HG02943 (cell line): ENCODE measurements at regions not wholly inside any gene's neighbourhood (a gene's known extent, or its start where the extent isn't known, plus 50 kb on each side); places are given as distances from the start of the nearest gene placed in this dataset.
A peak's percentile ranks its signal among the peaks of the same experiment; 100 is the strongest.

Source experiments
- ATAC-seq: cut with Tn5 transposase; IDR thresholded peaks from one replicate; pipeline ENCODE4 v1.9.1; 2021; ENCODE audit warnings: mild to moderate bottlenecking, low read depth, moderate library complexity; ENCODE audit not compliant: unreplicated experiment

DNA sequence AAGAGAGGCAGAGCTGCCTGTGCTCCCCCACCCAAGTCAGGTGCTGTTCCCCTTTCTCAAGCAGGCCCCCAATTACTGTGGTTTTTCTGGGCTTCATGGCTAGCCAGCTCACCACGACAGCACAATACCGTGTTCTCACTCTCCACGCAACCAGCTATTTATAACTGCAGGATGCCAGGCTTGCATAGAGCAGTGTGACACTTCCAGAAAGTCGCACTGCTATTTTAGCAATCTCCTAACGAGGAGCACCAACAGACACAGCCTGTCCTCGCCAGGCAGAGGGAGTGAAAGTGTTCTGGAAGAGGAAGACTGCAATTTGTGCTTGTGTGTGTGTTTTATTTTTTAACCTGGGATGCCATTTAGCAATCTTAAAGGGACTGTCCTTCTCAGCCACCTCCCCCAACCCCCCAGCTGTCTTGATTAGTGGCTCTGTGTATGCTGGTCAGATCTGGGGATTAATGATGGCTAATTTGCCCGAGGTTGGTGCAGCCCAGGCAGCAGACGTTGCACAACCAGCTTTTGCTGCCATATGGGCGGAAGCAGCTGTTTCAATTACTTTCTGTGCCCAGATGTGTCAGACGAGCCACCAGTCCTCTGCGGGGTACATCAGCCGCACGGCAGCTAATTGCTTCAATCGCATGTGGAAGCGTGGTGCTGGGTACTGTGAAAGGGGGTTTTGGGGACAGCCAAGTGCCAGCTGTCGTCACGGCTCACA, 268.0 kb upstream of the ARRDC4 start:
- ATAC-seq: no peak

DNA sequence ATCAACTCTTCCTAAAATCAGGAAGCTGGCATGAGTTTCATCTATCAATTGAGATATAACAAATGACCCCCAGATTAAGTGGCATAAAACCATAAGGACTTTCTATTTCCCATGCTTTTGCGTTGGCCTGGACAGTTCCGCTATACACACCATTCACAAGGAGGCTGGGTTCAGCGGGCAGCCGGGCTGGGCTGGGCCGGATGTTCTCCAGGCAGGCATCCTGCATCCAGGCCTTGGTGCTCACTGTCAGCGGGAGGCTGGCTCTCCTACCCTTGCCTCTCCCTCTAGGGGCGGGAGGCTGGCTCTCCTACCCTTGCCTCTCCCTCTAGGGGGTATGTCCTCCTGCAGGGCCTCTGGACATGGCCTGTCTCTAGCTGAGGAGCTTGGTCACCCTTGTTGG, 266.0 kb upstream of the ARRDC4 start:
- no peak for ATAC-seq

DNA sequence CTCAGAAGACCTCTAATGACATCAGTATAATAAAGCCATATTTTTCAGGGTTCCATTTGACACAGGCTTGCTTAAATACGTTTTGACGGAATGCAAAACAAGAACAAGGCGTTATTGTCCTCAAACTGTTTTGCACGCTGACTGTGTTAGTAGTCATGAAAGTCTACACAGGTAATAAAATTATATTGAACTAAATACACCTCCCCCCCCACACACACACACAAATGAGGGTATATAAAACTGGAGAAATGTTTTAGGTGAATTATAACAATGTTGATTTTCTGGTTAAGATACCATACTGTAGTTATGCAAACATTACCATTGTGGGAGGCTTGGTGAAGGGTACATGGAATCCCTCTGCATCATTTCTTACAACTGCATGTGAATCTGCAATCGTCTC, 257.1 kb upstream of the ARRDC4 start:
- ATAC-seq: no peak

DNA sequence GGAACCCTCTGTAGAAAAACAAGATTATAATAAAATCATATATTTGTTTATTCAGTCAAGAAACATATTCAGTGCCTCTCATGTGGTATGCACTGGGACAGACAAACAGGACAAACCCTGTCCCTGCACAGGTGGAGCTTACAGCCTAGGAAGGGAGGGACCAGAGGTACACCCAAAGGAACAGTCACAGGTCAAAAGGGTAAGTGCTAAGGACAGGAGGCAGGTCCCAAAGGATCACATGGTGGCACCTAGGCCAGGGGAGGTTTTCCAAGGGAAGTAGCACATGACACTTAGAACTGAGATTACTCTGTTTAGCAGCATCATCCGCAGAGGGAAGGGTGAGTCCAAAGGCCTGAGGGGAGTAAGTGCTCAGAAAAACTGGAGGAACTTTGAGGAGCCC, 254.4 kb upstream of the ARRDC4 start:
- ATAC-seq: no peak

DNA sequence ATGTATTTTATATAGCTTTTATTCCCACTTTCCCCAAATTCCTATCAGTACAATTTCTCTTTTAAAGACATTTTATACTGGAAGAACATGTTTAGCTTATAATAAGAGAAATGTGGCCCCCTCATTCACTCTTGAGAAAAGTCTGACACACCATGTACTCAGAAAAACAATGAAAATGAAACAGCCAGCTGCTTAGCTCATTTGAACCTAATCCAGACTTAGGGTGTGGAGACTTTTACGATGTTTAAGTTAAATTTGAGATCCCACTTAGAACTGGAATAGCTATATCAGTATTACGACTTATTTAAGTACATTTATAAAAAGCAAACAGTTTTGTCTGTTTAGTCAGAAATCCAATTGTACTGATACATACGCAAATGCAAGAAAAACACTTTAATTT, 252.3 kb upstream of the ARRDC4 start:
- no peak for ATAC-seq

DNA sequence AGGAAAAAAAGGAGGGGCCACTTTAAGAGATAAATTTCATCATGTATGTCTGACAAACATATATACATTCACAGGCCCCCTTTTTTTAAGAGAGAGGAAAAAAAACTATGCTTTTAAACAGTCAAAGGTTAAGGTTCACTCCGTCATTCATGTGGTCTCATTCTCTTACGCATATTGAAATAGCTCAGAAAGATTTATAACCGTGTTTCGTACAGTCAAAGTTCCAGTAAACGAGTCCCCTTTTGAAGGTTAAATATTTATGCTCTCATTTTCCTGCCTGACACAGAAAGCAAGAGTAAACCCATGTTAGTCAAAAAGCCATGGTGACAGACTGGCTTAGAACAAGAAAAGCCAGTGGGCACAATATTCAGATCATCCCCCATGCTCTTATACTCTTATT, 248.0 kb upstream of the ARRDC4 start:
- no peak for ATAC-seq

DNA sequence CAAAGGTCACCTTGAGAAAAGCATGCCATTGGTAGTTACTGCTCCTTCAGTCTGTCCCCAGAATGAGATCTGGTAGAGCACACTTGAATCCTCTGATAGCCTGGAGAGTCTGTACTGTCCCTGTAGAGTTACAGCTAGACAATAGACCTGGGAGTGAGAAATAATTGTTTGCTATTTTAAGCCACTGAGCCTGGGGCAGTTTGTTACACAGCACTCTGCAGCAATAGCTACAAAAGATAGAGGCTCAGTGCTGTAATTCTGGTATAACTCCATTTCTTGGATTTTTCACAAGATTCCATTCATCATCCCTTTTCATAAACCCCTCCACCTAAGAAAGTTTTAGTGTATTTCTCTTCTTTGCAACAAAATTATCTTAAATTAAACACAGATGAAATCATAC, 242.7 kb upstream of the ARRDC4 start:
- no peak for ATAC-seq

DNA sequence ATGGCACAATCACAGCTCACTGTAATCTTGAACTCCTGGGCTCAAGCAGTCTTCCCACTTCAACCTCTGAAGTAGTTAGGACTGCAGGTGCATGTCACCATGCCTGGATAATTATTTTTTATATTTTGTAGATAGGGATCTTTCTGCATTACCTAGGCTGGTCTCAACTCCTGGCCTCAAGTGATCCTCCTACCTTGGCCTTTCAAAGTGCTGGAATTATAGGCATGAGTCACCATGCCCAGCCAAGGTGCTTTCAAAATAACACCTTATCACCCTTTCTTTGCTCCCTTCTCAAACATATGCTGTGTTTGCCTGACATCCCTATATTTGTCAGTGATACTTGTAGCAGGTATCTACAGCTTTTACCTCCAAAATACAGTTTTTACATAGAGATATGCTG, 242.0 kb upstream of the ARRDC4 start:
- ATAC-seq: no peak

DNA sequence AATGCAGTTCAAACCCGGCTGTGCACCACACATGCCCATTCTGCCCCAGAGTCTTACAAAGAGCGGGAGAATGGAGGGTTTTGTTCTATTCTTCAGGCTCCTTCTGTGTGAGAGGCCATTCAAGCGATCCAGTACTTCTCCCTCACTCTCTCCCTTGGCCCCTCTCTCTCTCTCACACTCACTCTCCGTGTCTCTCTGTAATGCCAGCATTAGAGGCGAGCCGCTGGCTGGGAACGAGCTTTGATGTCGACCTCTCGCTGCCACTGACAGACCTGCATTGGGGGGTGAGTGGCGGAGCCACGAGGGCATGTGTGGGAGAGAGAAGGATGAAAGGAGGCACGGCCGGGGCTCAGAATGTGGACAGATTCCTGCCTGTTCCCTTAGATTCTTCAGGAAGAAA, 231.7 kb upstream of the ARRDC4 start:
- ATAC-seq: no peak

DNA sequence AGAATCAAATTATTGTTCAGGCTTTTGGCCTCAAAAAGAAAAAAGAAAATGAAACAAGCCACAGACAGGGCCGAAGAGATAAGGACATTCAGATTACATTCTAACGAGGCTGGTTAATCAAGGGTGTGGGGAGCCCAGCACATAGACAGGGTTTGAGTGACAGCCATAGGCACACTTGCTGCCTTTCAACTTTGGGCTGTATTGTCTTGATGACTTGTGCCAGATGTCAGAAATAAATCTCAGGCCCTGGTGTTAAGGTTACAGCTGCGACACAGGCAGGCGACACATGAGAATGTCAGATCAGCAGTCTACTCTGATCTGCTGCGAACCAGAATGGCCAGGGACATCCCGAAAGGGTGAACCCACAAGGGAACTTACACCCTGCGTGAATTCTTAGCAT, 231.2 kb upstream of the ARRDC4 start:
- no peak for ATAC-seq

DNA sequence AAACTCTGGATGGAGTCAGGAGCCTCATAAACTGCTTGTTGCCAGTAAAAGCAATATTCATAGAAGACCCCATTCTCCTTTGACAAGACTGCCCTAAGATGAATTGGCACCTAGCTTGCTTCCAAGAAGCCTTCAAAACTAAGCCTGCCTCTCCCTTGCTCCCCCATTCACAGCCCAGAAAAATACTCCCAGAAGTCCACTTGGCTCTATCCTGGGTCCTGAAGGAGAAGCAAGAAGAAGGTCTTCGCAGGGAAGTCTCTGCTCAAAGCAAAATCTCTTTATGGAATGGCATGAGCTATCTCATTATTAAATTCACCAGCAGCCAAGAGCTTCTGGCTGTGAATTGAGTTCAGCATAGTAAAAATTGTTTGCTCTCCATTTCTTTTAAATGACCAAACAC, 230.2 kb upstream of the ARRDC4 start:
- no peak for ATAC-seq

DNA sequence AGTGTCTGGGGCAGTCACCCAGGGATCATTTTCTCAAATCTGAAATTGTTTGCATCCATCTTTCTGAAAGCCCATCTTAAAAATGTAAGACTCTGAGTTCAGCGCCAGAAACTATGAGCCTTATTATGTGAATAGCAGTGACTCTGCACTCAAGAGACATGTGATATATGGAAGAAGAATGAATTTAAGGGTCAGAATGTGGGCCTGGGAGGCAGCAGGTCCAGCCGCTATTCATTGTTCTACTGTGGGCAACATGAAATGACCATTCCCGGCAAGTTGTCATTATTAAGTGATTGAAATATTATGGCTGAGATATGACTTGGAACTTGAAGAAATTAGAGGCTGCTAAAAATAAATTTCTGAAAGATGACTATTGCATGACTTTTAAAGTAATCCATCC, 228.6 kb upstream of the ARRDC4 start:
- no peak for ATAC-seq

DNA sequence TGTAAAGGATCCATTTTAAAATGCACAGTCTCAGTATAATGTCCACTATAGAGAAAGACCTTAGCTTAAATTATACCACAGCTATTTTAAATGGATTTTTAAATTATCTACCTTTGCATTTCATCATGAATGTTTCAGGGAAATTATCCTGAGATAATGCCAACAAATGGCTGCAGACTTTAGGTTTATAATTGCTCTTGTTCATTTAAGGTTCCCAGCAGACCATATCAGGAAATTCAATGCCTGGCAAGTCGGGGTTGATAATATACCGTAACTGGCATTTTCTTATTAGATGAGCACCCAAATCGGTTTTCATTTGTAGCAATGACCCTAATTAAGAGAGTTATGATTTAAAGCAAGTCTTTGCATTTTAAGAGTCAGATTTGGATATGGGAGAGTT, 227.1 kb upstream of the ARRDC4 start:
- ATAC-seq: no peak

DNA sequence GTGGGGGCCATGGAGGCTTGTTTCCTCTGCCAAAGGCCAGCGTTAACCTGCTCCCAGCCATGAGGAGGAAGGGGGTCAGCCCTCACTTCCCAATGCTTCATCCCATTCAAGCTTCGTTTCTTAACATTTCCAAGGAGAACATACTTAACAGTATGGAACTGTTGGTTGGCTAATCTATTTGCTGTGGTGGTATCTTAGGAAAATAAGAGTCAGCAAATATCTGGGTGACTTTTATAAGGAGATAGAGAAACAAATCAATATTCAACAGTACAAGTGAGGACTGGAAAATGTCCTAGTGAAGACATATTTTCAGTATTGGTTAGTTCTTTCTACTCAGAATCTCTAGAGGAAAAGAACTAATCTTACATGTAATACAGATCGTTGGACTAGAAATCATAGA, 223.8 kb upstream of the ARRDC4 start:
- ATAC-seq: no peak

DNA sequence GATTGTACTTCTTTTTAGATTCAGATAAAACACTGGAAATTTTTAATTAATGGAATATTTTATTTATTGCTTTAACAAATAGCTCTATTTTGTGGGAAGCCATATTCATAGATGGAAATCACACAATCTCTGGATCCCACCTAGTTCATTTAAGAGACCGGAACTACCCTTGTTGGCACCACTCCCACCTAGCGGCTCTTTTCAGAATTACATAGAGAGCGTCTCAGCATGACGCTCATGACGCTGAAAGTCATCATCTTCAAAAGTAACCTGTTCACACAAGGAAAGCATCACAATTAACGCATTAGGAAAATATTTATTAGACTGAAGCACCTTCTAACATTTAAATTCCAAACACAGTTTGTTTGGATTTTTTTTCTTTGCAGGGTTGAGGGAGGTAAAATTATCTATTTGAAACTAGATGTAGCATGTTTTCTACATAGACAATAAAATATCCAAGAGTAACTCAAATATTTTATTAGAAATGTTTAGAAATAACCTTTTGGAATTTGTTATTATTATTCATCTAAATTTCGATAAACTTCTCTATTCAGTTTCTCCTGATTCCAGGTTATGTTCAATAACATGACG, 214.9 kb upstream of the ARRDC4 start:
- ATAC-seq: peak; percentile 83

DNA sequence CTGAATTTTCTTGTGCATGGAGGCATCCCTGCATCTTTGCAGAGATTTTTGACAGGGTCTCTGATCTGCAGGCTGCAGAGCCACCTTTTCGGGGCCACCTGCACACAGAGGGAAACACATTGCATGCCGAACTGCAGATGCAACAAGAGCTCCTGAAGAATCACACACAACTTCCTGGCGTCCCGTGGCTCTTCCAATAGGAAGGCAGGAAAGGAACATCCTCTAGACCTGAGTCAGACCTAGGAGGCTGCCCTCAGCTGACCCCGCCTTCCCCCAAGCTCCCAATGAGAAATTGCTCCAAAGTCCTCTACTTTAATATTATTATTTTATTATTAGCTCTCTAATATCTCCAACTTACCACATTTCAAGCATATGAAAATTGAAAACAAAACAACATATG, 213.2 kb upstream of the ARRDC4 start:
- ATAC-seq: no peak

DNA sequence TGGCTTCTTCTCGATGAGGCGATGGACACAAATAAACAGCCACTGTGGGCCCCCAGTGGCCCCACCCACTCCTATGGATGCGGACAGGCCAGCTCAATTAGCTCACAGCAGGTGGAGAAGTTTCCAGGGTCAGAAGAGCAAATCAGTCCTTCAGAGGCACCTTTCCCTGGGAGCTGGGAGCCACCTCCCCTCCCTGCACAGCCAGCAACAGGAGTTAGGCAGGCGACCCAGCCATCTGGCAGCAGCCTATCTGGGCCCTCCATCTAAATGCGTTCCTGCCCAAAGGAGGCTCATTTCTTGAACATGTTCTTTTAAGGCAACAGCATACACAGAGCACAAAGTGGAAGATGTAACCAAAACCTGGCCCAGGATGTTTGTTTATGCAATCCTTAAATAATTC, 211.9 kb upstream of the ARRDC4 start:
- no peak for ATAC-seq

DNA sequence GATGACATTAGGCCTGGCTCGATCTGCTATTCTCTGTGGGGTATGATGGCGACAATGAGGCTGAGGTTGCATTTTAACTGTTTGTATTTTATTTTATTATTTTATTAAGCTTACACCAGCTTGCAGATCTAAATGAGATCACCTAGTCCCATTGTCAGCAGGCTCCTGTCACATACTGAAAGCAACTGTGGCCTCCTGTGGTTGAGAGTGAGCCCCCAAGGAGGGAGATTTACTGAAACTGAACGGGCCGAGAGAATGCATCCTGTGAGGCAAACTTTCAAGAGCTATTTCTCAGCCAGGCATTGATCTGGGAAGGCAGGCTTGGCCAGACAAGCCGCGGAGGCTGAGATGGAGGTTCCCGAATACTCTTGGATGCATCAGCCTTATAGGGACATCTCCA, 210.4 kb upstream of the ARRDC4 start:
- ATAC-seq: no peak

DNA sequence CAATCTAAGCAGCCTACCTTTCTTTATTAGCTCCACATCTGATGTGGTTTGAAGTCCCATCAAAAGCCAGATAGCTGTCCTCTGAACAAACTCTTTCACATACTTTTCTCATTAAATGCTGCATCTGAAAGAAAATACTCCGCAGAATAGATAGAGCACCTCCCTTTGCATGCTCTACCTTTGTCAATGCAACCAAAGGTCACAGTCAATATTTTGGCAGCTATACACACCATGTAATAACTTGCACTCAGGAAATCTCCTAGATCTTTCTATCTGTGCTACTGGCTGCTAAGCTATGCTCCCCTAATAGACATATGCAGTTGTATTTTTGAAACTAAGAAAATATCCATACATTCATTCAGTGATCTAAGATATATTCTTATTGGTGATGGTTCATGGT, 204.8 kb upstream of the ARRDC4 start:
- ATAC-seq: no peak

DNA sequence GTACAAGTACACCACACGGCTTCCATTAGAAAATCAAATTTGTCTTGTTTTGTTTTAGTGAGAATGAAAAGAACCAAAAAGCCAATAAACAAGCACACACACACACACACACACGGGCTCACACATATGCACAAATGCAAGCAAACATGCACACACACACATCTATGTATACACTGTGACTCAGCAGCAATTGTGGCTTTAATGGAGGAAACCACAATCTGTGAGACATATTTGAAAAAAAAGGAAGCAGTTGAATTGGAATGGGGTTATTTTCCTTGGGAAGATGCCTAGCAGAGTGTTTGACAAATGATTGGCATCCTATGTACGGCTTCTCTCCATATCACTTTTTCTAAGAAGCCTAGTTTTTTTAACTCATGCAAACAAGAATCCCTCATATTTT, 201.1 kb upstream of the ARRDC4 start:
- ATAC-seq: no peak

DNA sequence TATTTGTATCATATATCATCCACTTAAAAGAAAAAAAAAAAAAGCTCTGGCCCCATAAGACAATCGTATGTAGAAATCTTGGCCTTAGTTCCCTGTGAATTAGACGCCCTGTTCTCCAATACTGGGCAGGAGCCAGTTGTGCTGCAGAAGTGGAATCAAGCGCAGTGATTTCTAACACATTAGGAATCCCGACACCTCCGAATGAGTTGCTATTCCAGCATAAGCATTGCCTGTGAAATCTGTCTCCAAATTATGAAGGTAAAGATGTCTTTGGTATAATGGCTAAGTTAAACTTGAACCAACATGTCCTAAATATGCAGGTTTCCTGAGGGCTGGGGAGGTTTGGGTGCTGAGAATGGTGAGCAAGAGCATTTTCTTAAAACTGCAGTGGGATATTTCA, 199.4 kb upstream of the ARRDC4 start:
- ATAC-seq: no peak

DNA sequence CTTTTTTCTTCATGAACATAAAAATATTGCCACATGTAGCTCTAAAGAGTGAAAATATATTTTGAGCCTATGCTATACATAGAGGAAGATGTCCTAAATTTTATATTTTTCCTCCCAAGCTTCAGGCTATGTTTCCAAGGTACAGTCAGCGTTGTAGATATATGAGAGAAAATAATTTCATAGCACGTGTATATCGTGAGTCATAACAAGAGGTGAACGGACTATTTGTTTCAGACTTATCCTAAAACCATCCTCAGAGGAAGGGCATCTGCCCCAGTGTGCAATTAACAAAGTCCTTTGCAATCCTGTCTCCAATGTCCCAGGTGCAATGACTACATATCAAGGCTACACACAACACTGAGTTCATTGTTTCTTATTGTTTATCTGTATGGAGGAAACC, 177.3 kb upstream of the ARRDC4 start:
- ATAC-seq: no peak

DNA sequence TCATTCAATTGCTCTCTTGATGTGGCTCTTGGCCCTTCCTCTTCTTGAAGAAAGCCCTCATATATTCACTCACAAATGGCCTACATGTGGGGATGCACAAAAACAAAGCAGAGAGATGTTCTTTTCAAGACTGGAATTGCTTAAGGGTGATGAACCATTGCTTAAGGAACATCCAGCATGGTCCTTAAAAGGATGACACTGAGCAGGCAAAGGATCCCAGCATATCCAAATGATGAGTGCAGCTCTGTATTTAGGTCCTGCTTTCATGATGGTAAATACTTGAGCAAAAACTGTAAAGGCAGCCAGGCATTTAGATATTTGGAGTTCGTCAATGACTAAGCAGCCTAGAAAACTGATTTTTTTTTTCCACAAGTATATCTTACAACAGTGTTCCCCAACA, 173.8 kb upstream of the ARRDC4 start:
- ATAC-seq: no peak
